ENCODE measurements at regions not wholly inside any gene's neighbourhood (a gene's known extent, or its start where the extent isn't known, plus 50 kb on each side); places are given as distances from the start of the nearest gene placed in this dataset.

DNA sequence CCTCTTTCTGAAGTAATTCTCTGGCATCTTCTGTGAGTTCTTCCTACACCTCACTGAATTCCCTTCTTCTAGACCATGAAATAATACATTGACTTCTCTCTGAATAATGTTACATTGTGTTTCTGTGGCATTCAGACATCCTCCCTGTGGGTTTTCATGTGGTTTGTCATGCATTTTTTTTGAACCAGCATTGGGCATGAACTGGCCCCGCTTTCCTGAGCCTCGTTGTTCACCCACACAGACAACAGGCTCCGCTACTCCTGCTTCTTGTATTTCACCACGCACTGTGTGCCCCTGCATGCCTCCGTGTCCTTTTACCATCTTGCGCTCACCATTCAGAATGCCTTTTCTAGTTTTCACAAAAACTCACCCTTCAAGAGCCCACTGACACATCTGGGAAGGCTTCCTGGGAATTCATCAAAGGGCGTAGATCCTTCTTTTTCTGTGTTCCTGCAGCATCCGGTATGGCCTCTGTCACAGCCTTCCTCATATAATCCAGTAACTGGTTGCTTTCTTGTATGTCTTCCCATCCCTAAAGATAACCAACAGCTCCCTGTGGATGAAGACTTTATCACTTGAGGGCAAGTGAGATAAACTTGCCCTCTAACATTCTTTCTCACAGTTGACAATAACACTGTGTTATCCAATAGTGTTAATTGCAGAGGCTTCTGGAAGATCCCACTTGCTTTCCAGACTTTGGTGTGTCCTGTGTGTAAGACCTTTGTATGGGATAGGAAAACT lies 51.5 kb upstream of the ADAMTSL1 start:
- H3K4me3 ChIP-seq (ENCODE audit: low read depth, low read length): no peak overlapping the region
- DNase-seq (ENCODE audit: low read depth): no peak
- in situ Hi-C loops (cut with HindIII; ENCODE audit: low sequenced_read_pairs): no loop called here
- TF ChIP-seq, protein P1, sequence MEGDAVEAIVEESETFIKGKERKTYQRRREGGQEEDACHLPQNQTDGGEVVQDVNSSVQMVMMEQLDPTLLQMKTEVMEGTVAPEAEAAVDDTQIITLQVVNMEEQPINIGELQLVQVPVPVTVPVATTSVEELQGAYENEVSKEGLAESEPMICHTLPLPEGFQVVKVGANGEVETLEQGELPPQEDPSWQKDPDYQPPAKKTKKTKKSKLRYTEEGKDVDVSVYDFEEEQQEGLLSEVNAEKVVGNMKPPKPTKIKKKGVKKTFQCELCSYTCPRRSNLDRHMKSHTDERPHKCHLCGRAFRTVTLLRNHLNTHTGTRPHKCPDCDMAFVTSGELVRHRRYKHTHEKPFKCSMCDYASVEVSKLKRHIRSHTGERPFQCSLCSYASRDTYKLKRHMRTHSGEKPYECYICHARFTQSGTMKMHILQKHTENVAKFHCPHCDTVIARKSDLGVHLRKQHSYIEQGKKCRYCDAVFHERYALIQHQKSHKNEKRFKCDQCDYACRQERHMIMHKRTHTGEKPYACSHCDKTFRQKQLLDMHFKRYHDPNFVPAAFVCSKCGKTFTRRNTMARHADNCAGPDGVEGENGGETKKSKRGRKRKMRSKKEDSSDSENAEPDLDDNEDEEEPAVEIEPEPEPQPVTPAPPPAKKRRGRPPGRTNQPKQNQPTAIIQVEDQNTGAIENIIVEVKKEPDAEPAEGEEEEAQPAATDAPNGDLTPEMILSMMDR (IDR thresholded peaks at IDR 0.05; ENCODE audit: low read depth, low read length, missing control alignments): no peak

DNA sequence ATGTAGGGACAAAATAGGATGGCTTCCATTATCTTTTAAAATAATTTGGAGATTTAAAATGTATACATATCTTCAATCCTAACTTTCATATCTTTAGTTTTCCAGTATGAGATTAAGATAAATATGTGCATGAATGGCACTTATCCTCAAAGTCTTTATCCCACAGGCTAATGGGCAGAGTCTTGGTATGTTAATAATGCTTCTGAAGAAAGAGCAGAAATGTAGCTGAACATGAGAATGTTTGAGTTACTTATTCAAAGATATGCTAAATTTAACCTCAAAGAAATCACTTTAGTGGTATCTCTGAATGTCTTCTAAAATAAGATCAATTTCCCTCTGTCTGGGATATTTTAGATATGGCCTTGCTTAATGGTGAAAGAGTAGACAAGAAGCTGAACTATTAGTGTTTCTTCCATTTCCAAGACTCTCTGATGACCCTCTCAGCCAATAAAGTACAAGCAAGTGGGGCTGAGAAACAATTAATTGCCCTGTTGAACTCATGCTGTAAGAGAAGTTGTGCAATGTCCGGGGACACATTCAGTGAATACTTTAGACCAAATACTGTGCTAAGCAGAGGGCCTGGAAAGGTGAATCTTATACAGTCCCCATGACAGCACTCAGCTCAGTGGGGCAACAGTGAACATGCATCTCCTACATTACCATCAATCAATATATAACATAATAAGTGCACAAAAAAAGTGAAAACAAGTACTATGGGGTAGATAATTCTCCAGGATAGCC lies 50.0 kb upstream of the ADAMTSL1 start:
- DNase-seq (ENCODE audit: low read depth): no peak
- TF ChIP-seq, protein P1 (IDR thresholded peaks at IDR 0.05; ENCODE audit: low read depth, low read length, missing control alignments): no peak
- no peak overlapping the region for H3K4me3 ChIP-seq (ENCODE audit: low read depth, low read length)
- in situ Hi-C loops (cut with HindIII; ENCODE audit: low sequenced_read_pairs): no loop called here
